HG03095 (cell line): ENCODE measurements at regions not wholly inside any gene's neighbourhood (a gene's known extent, or its start where the extent isn't known, plus 50 kb on each side); places are given as distances from the start of the nearest gene placed in this dataset.
A peak's percentile ranks its signal among the peaks of the same experiment; 100 is the strongest.
"Not testable (repeated sequence)": the region's sequence is repeated elsewhere in the genome, so short reads cannot be mapped to it uniquely, and the experiment has no call there.

ENCODE experiments used
- ATAC-seq: cut with Tn5 transposase; IDR thresholded peaks from one replicate; pipeline ENCODE4 v1.9.1; 2021; ENCODE audit warnings: moderate library complexity; ENCODE audit not compliant: unreplicated experiment

- no peak for ATAC-seq
These were observed 132.8 kb upstream of the FUNDC1 start for GRCh38 chrX:44675362-44676024.

GRCh38 chrX:44674906-44675305 lies 132.2 kb upstream of the FUNDC1 start:
- no peak for ATAC-seq

GRCh38 chrX:44669626-44670025 lies 127.0 kb upstream of the FUNDC1 start:
- ATAC-seq = no peak

- ATAC-seq = no peak
These were observed 125.1 kb upstream of the FUNDC1 start for GRCh38 chrX:44667771-44668170.

GRCh38 chrX:44657718-44658246 lies 115.1 kb upstream of the FUNDC1 start:
- ATAC-seq = not testable (repeated sequence)

- no peak for ATAC-seq
These were observed 108.7 kb upstream of the FUNDC1 start for GRCh38 chrX:44651358-44651757.

GRCh38 chrX:44643723-44644122 lies 101.1 kb upstream of the FUNDC1 start:
- ATAC-seq = no peak

GRCh38 chrX:44637282-44637681 lies 94.6 kb upstream of the FUNDC1 start:
- no peak for ATAC-seq

GRCh38 chrX:44621078-44621477 lies 78.4 kb upstream of the FUNDC1 start:
- no peak for ATAC-seq

- ATAC-seq = no peak
These were observed 76.4 kb upstream of the FUNDC1 start for GRCh38 chrX:44619039-44619438.

- ATAC-seq = peak; percentile 99
These were observed 53.6 kb upstream of the FUNDC1 start for GRCh38 chrX:44596277-44596676.
